Thoracic aorta (tissue), 2 donors: ENCODE measurements at regions not wholly inside any gene's neighbourhood (a gene's known extent, or its start where the extent isn't known, plus 50 kb on each side); places are given as distances from the start of the nearest gene placed in this dataset.

Source experiments
- ATAC-seq: fragments of 150-250 bp; one replicate; pipeline ENCODE4 v1.8.0; 2017; ENCODE audit warnings: low read depth; ENCODE audit not compliant: insufficient number of reproducible peaks, low FRiP score
- DNase-seq: peaks from one replicate; pipeline ENCODE4 v3.0.0-alpha.2; 2020; ENCODE audit warnings: low spot score
- H3K27ac ChIP-seq, 2 donors: fragments of 200-600 bp; sonication (generic); 1 replicate in 1 of 2; 2 replicates in 1 of 2; pipeline ENCODE4 v1.5.1; 2016; ENCODE audit warnings: mild to moderate bottlenecking in 2 of 2, moderate library complexity in 2 of 2
- H3K27me3 ChIP-seq: fragments of 200-600 bp; sonication (generic); replicated peaks from 2 replicates; pipeline ENCODE4 v1.6.0; 2016; ENCODE audit warnings: mild to moderate bottlenecking; ENCODE audit not compliant: insufficient read depth
- H3K36me3 ChIP-seq: fragments of 200-600 bp; sonication (generic); one replicate; pipeline ENCODE4 v1.5.1; 2016
- H3K4me1 ChIP-seq, 2 donors: fragments of 200-600 bp; sonication (generic); 1 replicate in 1 of 2; 2 replicates in 1 of 2; pipeline versions ENCODE4 v1.5.1 to v1.6.0; 2016; ENCODE audit warnings: low read depth in 2 of 2, mild to moderate bottlenecking in 1 of 2; ENCODE audit not compliant: control insufficient read depth in 1 of 2
- H3K4me3 ChIP-seq: fragments of 200-600 bp; sonication (generic); 2 replicates; pipeline ENCODE4 v1.5.1; 2016; ENCODE audit warnings: mild to moderate bottlenecking
- H3K9me3 ChIP-seq: fragments of 200-600 bp; sonication (generic); 2 replicates; pipeline ENCODE4 v1.5.1; 2016
- TF ChIP-seq, protein P1 (sequence below): fragments of 200-600 bp; sonication (generic); IDR thresholded peaks from one replicate; pipeline ENCODE4 v1.5.1; 2019; ENCODE audit warnings: antibody characterized with exemption

DNA sequence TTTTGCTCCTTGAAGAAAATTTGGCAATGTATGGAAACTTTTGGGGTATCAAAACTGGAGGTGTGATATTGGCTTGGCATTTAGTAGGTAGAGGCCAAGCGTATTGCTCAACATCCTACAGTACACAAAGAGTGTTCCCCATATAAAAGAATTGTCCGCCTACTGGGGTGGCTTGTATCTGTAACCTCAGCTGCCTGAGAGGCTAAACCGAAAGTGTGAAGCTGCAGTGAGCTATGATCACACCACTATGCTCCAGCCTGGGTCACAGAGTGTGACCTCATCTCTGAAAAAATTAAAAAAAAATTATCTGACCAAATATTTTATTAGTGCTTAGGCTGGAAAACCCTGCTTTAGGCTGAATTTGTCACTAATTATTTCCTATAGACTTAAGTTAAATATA, 483.9 kb downstream of the PYDC2 start:
- DNase-seq (no peak), ATAC-seq (no peak)
- no peaks in the 10 kb centered on the region for H3K36me3 ChIP-seq
- no peak overlapping the region for H3K27ac ChIP-seq
- H3K4me3 ChIP-seq: no peak overlapping the region
- TF ChIP-seq, protein P1, sequence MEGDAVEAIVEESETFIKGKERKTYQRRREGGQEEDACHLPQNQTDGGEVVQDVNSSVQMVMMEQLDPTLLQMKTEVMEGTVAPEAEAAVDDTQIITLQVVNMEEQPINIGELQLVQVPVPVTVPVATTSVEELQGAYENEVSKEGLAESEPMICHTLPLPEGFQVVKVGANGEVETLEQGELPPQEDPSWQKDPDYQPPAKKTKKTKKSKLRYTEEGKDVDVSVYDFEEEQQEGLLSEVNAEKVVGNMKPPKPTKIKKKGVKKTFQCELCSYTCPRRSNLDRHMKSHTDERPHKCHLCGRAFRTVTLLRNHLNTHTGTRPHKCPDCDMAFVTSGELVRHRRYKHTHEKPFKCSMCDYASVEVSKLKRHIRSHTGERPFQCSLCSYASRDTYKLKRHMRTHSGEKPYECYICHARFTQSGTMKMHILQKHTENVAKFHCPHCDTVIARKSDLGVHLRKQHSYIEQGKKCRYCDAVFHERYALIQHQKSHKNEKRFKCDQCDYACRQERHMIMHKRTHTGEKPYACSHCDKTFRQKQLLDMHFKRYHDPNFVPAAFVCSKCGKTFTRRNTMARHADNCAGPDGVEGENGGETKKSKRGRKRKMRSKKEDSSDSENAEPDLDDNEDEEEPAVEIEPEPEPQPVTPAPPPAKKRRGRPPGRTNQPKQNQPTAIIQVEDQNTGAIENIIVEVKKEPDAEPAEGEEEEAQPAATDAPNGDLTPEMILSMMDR: no peak
- H3K27me3 ChIP-seq: no peaks in the 10 kb centered on the region
- no peaks in the 10 kb centered on the region for H3K4me1 ChIP-seq
- no peaks in the 10 kb centered on the region for H3K9me3 ChIP-seq

- H3K36me3 ChIP-seq: no peaks in the 10 kb centered on the region
- no peak overlapping the region for H3K4me3 ChIP-seq
- no peaks in the 10 kb centered on the region for H3K27me3 ChIP-seq
- DNase-seq (no peak), ATAC-seq (no peak)
- no peak overlapping the region for H3K27ac ChIP-seq
- TF ChIP-seq, protein P1: no peak
- H3K9me3 ChIP-seq: no peaks in the 10 kb centered on the region
- H3K4me1 ChIP-seq: no peaks in the 10 kb centered on the region
Measured at GRCh38 chr3:191952186-191952585, 491.2 kb downstream of the PYDC2 start.

DNA sequence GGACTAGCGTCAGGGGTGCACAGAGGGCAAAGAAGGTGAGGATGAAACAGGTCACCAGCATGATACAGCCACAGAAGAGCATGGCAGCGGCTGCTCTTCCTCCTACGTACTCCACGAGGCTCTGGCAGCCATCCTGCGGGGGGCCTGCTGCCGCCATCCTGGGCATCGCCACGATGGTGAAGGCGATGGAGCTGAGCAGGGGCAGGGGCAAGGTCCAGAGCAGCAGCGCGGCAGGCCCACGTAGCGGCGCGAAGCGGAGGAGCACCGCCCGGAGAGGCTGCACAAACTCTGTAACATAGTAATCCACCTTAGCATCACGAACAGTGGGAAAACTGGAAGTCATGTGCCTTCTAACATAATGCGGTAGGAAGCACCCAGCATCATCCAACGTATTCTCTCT, 491.6 kb downstream of the PYDC2 start:
- Histone ChIP-seq H3K4me1 (no peaks in the 10 kb centered on the region), H3K4me3 (no peak overlapping the region), H3K27me3 (no peaks in the 10 kb centered on the region), H3K36me3 (no peaks in the 10 kb centered on the region), H3K9me3 (no peaks in the 10 kb centered on the region), H3K27ac (no peak overlapping the region)
- no peak for ATAC-seq
- DNase-seq: no peak
- TF ChIP-seq, protein P1: no peak

GRCh38 chr3:191958980-191959671, 498.2 kb downstream of the PYDC2 start:
- H3K27me3 ChIP-seq: no peaks in the 10 kb centered on the region
- no peak overlapping the region for H3K27ac ChIP-seq
- H3K4me1 ChIP-seq: no peaks in the 10 kb centered on the region
- no peak for DNase-seq
- TF ChIP-seq, protein P1: no peak
- no peaks in the 10 kb centered on the region for H3K9me3 ChIP-seq
- no peak for ATAC-seq
- H3K36me3 ChIP-seq: no peaks in the 10 kb centered on the region
- no peak overlapping the region for H3K4me3 ChIP-seq

DNA sequence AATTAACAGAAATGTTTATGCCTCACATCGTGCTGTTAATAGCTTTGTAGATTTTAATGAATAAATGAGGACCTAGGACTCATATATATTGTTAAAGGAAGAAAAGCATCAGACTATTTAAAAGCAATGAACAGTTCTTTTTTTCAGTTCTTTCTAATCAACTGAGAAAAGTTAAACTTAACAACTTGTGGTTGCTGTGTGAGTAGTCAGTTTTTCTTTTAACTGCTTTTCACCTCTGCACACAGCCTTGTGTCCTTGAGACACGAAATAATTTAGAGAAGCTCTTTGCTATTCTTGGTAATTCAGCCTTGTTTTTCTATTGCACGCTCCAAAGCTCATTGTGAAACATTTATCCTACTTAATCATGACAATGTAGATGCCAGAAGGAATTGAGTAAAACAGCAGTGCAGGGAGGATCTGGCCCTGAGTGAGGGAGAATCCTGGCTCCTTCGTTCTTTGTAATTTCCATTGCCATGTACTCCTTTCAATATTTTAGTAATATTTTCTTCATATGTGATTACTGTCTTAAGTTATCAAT, 499.0 kb downstream of the PYDC2 start:
- H3K9me3 ChIP-seq: no peaks in the 10 kb centered on the region
- TF ChIP-seq, protein P1: no peak
- no peaks in the 10 kb centered on the region for H3K27me3 ChIP-seq
- H3K4me3 ChIP-seq: no peak overlapping the region
- ATAC-seq (no peak), DNase-seq (no peak)
- no peaks in the 10 kb centered on the region for H3K4me1 ChIP-seq
- no peaks in the 10 kb centered on the region for H3K36me3 ChIP-seq
- no peak overlapping the region for H3K27ac ChIP-seq
